PFSK-1 (cell line): ENCODE measurements at regions not wholly inside any gene's neighbourhood (a gene's known extent, or its start where the extent isn't known, plus 50 kb on each side); places are given as distances from the start of the nearest gene placed in this dataset.

Source experiments
- FOXP2 ChIP-seq: optimal IDR thresholded peaks from 2 replicates; pipeline ENCODE3; 2011; ENCODE audit warnings: borderline replicate concordance, control low read depth, inconsistent platforms; ENCODE audit not compliant: insufficient read depth; ENCODE audit errors: extremely low read length, extremely low read depth
- POLR2AphosphoS5 ChIP-seq: IDR thresholded peaks from 2 replicates; pipeline ENCODE4 v1.6.1; 2012; ENCODE audit warnings: low read depth, mild to moderate bottlenecking, control low read depth, low read length, moderate library complexity
- SIN3A ChIP-seq: IDR thresholded peaks from 2 replicates; pipeline ENCODE4 v1.6.1; 2012; ENCODE audit warnings: mild to moderate bottlenecking, low read length, moderate library complexity, borderline replicate concordance; ENCODE audit not compliant: insufficient read depth
- TAF1 ChIP-seq: IDR thresholded peaks from 2 replicates; pipeline ENCODE4 v1.6.1; 2012; ENCODE audit warnings: low read length, control low read depth, borderline replicate concordance; ENCODE audit not compliant: insufficient read depth
- TF ChIP-seq, protein P1 (sequence below), 2 experiments: IDR thresholded peaks; 2 replicates each; pipeline versions ENCODE4 v1.6.1 to v1.8.0; 2011 to 2012; ENCODE audit warnings: low read depth in 2 of 2, low read length in 2 of 2, control low read depth in 1 of 2, inconsistent platforms in 1 of 2, mild to moderate bottlenecking in 1 of 2, moderate library complexity in 1 of 2; ENCODE audit not compliant: insufficient read depth in 1 of 2

DNA sequence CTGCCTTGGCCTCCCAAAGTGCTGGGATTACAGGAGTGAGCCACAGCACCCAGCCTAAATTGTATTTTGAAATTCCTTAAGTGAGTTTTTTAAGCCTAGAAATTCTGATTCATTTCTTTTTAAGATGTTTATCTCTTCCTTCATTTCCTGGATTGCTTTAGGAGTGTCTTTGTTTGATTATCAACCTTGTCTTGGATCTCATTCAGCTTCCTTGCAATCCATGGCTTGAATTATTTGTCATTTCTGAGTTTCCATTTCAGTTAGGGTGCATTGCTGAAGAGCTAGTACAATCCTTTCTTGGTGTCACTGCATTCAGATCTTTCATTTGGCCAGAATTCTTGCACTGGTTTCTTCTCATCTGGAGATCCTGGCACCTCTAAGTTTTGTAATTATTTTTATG, 606.4 kb upstream of the ZNF804A start:
- TF ChIP-seq SIN3A (no peak), POLR2AphosphoS5 (no peak), TAF1 (no peak), FOXP2 (no peak)
- TF ChIP-seq, protein P1, sequence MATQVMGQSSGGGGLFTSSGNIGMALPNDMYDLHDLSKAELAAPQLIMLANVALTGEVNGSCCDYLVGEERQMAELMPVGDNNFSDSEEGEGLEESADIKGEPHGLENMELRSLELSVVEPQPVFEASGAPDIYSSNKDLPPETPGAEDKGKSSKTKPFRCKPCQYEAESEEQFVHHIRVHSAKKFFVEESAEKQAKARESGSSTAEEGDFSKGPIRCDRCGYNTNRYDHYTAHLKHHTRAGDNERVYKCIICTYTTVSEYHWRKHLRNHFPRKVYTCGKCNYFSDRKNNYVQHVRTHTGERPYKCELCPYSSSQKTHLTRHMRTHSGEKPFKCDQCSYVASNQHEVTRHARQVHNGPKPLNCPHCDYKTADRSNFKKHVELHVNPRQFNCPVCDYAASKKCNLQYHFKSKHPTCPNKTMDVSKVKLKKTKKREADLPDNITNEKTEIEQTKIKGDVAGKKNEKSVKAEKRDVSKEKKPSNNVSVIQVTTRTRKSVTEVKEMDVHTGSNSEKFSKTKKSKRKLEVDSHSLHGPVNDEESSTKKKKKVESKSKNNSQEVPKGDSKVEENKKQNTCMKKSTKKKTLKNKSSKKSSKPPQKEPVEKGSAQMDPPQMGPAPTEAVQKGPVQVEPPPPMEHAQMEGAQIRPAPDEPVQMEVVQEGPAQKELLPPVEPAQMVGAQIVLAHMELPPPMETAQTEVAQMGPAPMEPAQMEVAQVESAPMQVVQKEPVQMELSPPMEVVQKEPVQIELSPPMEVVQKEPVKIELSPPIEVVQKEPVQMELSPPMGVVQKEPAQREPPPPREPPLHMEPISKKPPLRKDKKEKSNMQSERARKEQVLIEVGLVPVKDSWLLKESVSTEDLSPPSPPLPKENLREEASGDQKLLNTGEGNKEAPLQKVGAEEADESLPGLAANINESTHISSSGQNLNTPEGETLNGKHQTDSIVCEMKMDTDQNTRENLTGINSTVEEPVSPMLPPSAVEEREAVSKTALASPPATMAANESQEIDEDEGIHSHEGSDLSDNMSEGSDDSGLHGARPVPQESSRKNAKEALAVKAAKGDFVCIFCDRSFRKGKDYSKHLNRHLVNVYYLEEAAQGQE (IDR thresholded peaks at IDR 0.05; ENCODE audit: insufficient read depth in 1 of 2, low read depth in 2 of 2, low read length in 2 of 2) = no peak

DNA sequence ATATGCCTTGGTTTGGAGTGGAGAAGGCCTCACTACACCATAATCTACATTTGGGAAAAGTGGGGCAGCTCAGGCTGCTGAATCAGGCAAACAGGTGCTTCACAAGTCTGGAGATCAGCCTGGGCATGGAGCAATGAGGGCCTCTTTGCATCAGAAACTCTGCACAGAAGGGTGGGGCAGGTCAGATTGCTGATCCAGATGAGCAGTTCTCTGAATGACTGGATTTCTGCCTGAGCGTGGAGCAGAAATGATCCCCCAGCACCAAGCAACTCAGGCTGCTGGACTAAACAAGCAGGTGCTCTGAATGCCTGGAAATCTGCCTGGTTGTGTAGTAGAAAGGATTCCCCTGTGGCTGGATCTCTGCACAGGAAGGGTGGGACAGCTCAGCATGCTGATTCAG, 605.3 kb upstream of the ZNF804A start:
- TF ChIP-seq, protein P1 (IDR thresholded peaks at IDR 0.05; ENCODE audit: insufficient read depth in 1 of 2, low read depth in 2 of 2, low read length in 2 of 2) = no peak
- TF ChIP-seq POLR2AphosphoS5 (no peak), SIN3A (no peak)

DNA sequence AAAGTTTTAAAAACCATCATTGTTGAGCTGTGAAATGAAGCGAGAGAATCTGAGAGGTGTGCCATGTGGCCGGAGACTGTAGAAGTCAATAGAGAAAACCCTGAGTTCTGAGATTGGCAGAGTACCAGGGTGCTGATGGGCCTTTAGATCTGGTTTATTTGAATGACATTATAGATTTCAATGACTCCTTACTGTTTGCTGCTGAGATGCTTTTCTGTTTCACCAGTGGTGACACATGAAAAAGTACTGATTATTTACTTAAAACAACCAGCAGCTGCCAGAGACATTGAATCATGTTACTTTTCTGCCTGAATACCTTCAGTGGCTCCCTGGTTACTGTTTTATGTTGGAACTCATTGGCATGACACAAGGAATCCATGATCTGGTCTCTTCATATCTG, 602.7 kb upstream of the ZNF804A start:
- TF ChIP-seq POLR2AphosphoS5 (no peak), SIN3A (no peak), FOXP2 (no peak), TAF1 (no peak)
- TF ChIP-seq, protein P1 (IDR thresholded peaks at IDR 0.05; ENCODE audit: insufficient read depth in 1 of 2, low read depth in 2 of 2, low read length in 2 of 2) = no peak

DNA sequence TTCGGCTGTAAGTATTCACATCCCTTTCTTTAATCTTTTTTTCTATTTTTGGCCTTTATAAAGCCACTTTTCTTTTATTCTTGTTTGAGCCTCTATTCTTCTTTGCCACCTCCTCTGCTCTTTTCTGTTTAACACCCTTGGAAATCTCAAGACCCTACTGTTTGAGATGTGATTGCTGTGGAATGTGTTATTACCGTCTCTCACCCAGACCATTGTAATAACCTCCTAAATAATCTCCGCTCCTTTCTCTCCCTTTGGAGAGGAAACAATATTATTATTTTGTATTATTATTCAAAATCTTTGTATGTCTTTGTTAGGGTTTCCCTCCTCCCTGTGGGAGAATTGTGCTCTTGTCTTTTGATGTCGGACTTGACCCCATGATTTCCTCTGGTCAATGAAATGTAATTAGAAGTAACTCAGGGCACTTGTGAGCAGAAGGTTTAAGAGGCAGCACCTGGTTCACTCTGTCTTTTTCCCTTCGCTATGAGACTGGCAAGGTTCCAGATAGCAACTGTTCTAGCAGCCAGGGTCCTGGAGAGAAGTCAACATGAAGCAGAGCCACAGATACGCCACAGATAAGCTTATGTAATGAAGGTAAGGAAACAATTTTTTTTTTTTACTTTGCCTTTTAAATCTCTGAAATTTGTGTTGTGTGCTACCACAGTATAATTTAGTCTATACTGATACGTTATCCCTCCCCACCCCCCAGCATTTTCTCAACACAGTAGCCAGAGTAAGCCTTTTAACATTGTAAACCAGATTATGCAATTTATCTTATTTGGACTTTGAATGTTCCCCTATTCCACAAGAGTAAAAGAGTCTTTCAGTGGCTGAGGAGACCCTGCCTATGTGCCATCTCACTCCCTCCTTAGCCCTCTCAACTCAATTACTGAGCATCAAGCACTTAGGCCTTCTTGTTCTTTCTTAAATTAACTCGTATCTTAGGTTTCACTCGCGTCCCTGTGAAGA, 601.2 kb upstream of the ZNF804A start:
- no peak for TF ChIP-seq FOXP2
- no peak for TF ChIP-seq TAF1
- TF ChIP-seq POLR2AphosphoS5 = no peak
- TF ChIP-seq SIN3A = no peak
- TF ChIP-seq, protein P1 (IDR thresholded peaks at IDR 0.05; ENCODE audit: insufficient read depth in 1 of 2, low read depth in 2 of 2, low read length in 2 of 2) = no peak
